GM12872 (cell line): ENCODE measurements at regions not wholly inside any gene's neighbourhood (a gene's known extent, or its start where the extent isn't known, plus 50 kb on each side); places are given as distances from the start of the nearest gene placed in this dataset.

Source experiments
- CTCF ChIP-seq: IDR thresholded peaks from 3 replicates; pipeline ENCODE4 v1.5.1; 2011; ENCODE audit warnings: low read depth, mild to moderate bottlenecking, low read length, moderate library complexity; ENCODE audit not compliant: insufficient read depth

GRCh38 chr11:87675993-87676392 lies 499.2 kb downstream of the RAB38 start:
- TF ChIP-seq CTCF, result no peak

DNA sequence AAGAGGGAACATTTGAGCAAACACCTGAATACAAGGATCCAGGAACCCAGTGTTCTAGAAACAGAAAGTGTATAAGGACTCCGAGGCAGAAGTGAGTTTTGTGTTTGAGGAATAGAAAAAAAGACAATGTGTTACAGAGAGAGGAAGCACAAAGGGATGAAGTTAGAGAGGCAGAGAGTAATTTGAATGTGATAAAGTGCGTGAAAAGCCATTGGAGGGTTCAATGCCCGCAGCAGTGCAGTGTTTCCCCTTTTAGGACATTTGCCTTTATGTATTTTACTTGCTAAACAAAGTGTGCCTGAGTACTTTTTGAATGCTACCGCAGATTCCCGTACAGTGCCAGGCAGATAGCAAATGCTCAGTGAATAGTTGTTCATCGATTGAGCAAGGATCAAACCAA lies 508.5 kb downstream of the RAB38 start:
- TF ChIP-seq CTCF, result no peak

- TF ChIP-seq CTCF, result no peak
Measured at GRCh38 chr11:87662287-87662686, 513.0 kb downstream of the RAB38 start.

GRCh38 chr11:87660926-87661660 lies 514.1 kb downstream of the RAB38 start:
- no peak for TF ChIP-seq CTCF

DNA sequence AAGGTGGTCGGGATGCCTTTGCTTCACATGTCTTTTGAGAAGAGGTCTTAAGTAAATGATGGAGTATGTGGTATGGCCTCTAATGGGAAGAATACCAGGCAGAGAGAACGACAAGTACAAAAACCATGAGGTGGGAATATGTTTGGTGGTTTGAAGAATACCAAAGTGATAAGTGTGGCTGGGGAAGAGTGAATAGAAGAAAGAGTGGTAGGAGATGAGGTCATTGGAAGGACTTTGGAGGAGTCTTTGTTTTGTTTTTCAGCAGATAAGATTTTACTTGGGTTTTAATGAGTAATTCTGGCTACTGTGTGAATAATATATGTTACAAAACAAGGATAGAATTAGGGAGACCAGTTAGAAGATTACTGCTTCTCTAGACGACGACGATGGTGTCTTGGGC lies 515.4 kb downstream of the RAB38 start:
- TF ChIP-seq CTCF, result no peak

GRCh38 chr11:87645626-87646025 lies 529.6 kb downstream of the RAB38 start:
- no peak for TF ChIP-seq CTCF

DNA sequence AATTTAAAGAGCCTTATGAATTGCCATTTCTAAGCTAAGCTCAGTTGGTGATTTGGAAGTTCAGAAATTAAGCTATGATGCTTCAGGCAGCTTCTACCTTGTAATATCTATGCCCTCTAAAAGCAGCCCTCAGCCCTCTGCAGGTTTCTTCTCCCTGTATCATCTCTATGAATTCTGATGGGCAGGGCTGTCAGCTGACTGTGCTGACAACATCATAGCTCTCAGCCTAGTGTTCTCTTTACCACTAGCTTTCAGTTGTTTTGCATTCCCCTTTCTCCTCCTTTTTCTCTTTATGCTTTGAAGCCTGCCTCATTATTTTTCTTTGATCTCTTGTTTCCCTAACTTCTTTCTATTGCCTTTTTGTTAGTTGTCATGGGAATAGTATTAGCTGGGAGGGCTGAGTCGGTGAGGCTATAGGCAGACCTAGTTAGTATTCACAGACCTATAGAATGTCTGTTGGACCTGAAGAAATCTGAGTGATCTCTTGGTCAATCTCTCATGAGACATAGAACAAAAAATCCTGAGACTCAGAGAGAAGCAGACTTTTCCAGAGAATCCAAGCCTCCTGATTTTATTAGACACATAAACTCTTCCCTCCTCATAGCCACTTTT lies 535.4 kb downstream of the RAB38 start:
- no peak for TF ChIP-seq CTCF
